SK-N-SH (cell line): ENCODE measurements at regions not wholly inside any gene's neighbourhood (a gene's known extent, or its start where the extent isn't known, plus 50 kb on each side); places are given as distances from the start of the nearest gene placed in this dataset.
A peak's percentile ranks its signal among the peaks of the same experiment; 100 is the strongest.

Source experiments
- CTCF ChIA-PET: fragments of 300-600, 350-600 bp; formaldehyde crosslinking; extraction: SDS; loops from one replicate; lab custom pipeline; 2021; lab: Yijun Ruan, JAX
- POLR2A ChIA-PET: fragments of 350-600 bp; sonication (Branson Sonifier 250); formaldehyde crosslinking; extraction: SDS; loops from one replicate; lab custom pipeline; 2020; ENCODE audit warnings: antibody characterized with exemption, inconsistent platforms; lab: Yijun Ruan, JAX
- DNase-seq: peaks from one replicate; pipeline ENCODE4 v3.0.0; 2012
- H2AFZ ChIP-seq: fragments of 200-600 bp; sonication (generic); 2 replicates; pipeline ENCODE4 v1.8.1; 2016; ENCODE audit warnings: antibody characterized with exemption, mild to moderate bottlenecking, low read depth
- H3F3A ChIP-seq: fragments of 200-600 bp; sonication (generic); replicated peaks from 2 replicates; pipeline ENCODE3; 2016; ENCODE audit warnings: antibody characterized with exemption, mild to moderate bottlenecking; ENCODE audit not compliant: insufficient read depth
- H3K27ac ChIP-seq, 2 experiments: fragments of 200-500 bp in 1 of 2; fragments of 200-600 bp in 1 of 2; sonication (Bioruptor generic) in 1 of 2; sonication (generic), shearing (Covaris generic) in 1 of 2; 2 replicates each; pipeline versions ENCODE4 v1.5.1 to v1.6.1; 2014 to 2016; ENCODE audit warnings: low read depth in 2 of 2, inconsistent platforms in 1 of 2, low read length in 1 of 2, mild to moderate bottlenecking in 1 of 2, mixed read lengths in 1 of 2
- H3K27me3 ChIP-seq: fragments of 200-600 bp; sonication (generic), shearing (Covaris generic); 2 replicates; pipeline ENCODE4 v1.6.1; 2016; ENCODE audit warnings: mixed run types; ENCODE audit not compliant: insufficient read depth
- H3K36me3 ChIP-seq, 2 experiments: fragments of 200-500 bp in 1 of 2; fragments of 200-600 bp in 1 of 2; sonication (Bioruptor generic) in 1 of 2; sonication (generic) in 1 of 2; replicated peaks in 1 of 2; 2 replicates each; pipeline versions ENCODE3 to v1.5.1; 2014 to 2016; ENCODE audit warnings: low read length in 1 of 2, mild to moderate bottlenecking in 1 of 2; ENCODE audit not compliant: insufficient read depth in 2 of 2, control insufficient read depth in 1 of 2
- H3K4me1 ChIP-seq, 2 experiments: fragments of 200-500 bp in 1 of 2; fragments of 200-600 bp in 1 of 2; sonication (Bioruptor generic) in 1 of 2; sonication (generic), shearing (Covaris generic) in 1 of 2; 2 replicates each; pipeline versions ENCODE4 v1.5.1 to v1.6.1; 2014 to 2016; ENCODE audit warnings: low read depth in 1 of 2, low read length in 1 of 2, mixed run types in 1 of 2; ENCODE audit not compliant: insufficient read depth in 2 of 2, control insufficient read depth in 1 of 2
- H3K4me2 ChIP-seq: fragments of 200-600 bp; sonication (generic), shearing (Covaris generic); 2 replicates; pipeline ENCODE4 v1.6.1; 2017; ENCODE audit warnings: mixed run types
- H3K4me3 ChIP-seq, 2 experiments: fragments of 200-500 bp in 1 of 2; fragments of 200-600 bp in 1 of 2; sonication (Bioruptor generic) in 1 of 2; sonication (generic), shearing (Covaris generic) in 1 of 2; 2 replicates each; pipeline versions ENCODE4 v1.5.1 to v1.8.1; 2014 to 2016; ENCODE audit warnings: low read depth in 2 of 2, inconsistent platforms in 1 of 2, low read length in 1 of 2, mild to moderate bottlenecking in 1 of 2, mixed read lengths in 1 of 2, moderate library complexity in 1 of 2
- H3K79me2 ChIP-seq: fragments of 200-600 bp; sonication (generic); 2 replicates; pipeline ENCODE4 v1.8.1; 2017; ENCODE audit warnings: mild to moderate bottlenecking; ENCODE audit not compliant: insufficient read depth
- H3K9ac ChIP-seq: fragments of 200-600 bp; sonication (generic); 2 replicates; pipeline ENCODE4 v1.6.1; 2017; ENCODE audit warnings: mixed run types
- H3K9me2 ChIP-seq: fragments of 200-600 bp; sonication (generic); 2 replicates; pipeline ENCODE4 v1.6.1; 2017; ENCODE audit warnings: mixed run types
- H3K9me3 ChIP-seq: fragments of 200-600 bp; sonication (generic); 2 replicates; pipeline ENCODE4 v1.6.1; 2017; ENCODE audit warnings: mixed run types, mild to moderate bottlenecking, moderate library complexity
- H4K20me1 ChIP-seq: fragments of 200-600 bp; sonication (generic); 2 replicates; pipeline ENCODE4 v1.6.1; 2017; ENCODE audit warnings: mild to moderate bottlenecking, mixed run types; ENCODE audit not compliant: insufficient read depth
- CTCF ChIP-seq: fragments of 200-600 bp; sonication (generic); IDR thresholded peaks from 2 replicates; pipeline ENCODE4 v1.6.1; 2017; ENCODE audit warnings: antibody characterized with exemption, mild to moderate bottlenecking, moderate library complexity
- ELF1 ChIP-seq: IDR thresholded peaks from 2 replicates; pipeline ENCODE4 v1.4.0; 2012
- EP300 ChIP-seq, 2 experiments: IDR thresholded peaks; 2 replicates each; pipeline versions ENCODE4 v1.4.0 to v1.6.1; 2012; ENCODE audit warnings: borderline replicate concordance in 1 of 2, low read depth in 1 of 2, low read length in 1 of 2
- FOXJ3 ChIP-seq: sonication (generic); formaldehyde crosslinking; IDR thresholded peaks from 2 replicates; pipeline ENCODE4 v1.5.1; 2020; ENCODE audit warnings: mild to moderate bottlenecking, missing genetic modification reagents
- GABPA ChIP-seq: IDR thresholded peaks from 2 replicates; pipeline ENCODE4 v1.4.0; 2012; ENCODE audit warnings: low read depth, mild to moderate bottlenecking
- GATA2 ChIP-seq: sonication (generic); formaldehyde crosslinking; IDR thresholded peaks from 2 replicates; pipeline ENCODE4 v1.5.0; 2020; ENCODE audit warnings: mild to moderate bottlenecking, missing genetic modification reagents
- JUND ChIP-seq: IDR thresholded peaks from 2 replicates; pipeline ENCODE4 v1.4.0; 2012
- PBX3 ChIP-seq: IDR thresholded peaks from 2 replicates; pipeline ENCODE4; 2012
- RAD21 ChIP-seq: IDR thresholded peaks from 2 replicates; pipeline ENCODE4 v1.6.1; 2012; ENCODE audit warnings: mild to moderate bottlenecking, low read length
- RXRA ChIP-seq: IDR thresholded peaks from 2 replicates; pipeline ENCODE4 v1.4.0; 2012; ENCODE audit warnings: low read depth, mild to moderate bottlenecking, borderline replicate concordance
- SMC3 ChIP-seq: IDR thresholded peaks from 2 replicates; pipeline ENCODE4 v1.6.1; 2012; ENCODE audit warnings: low read depth, low read length, improper control_type of control experiment
- TAF1 ChIP-seq: IDR thresholded peaks from 2 replicates; pipeline ENCODE4 v1.6.1; 2012; ENCODE audit warnings: low read depth, mild to moderate bottlenecking, low read length, moderate library complexity, borderline replicate concordance
- YY1 ChIP-seq: IDR thresholded peaks from 2 replicates; pipeline ENCODE4 v1.4.0; 2012; ENCODE audit warnings: low read depth, mild to moderate bottlenecking
- ZBTB33 ChIP-seq: IDR thresholded peaks from 2 replicates; pipeline ENCODE4 v1.4.0; 2012; ENCODE audit warnings: low read depth, borderline replicate concordance
- WGBS: methylation state at CpG from one replicate; pipeline ENCODE4 v1.1.6; 2017; ENCODE audit warnings: low lambda C conversion rate; 5-methylcytosine and 5-hydroxymethylcytosine counted together

GRCh38 chr12:107446476-107446875, 239.1 kb upstream of the PWP1 start (continued):
- no peak for TF ChIP-seq PBX3
- TF ChIP-seq SMC3 = no peak

- Histone ChIP-seq H3F3A (no peaks in the 10 kb centered on the region), H3K27me3 (no peaks in the 10 kb centered on the region), H3K4me2 (no peak overlapping the region), H2AFZ (no peak overlapping the region), H3K27ac (no peak overlapping the region), H4K20me1 (no peaks in the 10 kb centered on the region), H3K4me3 (no peak overlapping the region), H3K4me1 (no peaks in the 10 kb centered on the region; a peak in 1 of 4 replicates), H3K9ac (no peak overlapping the region), H3K36me3 (no peaks in the 10 kb centered on the region), H3K9me2 (no peaks in the 10 kb centered on the region), H3K9me3 (no peaks in the 10 kb centered on the region), H3K79me2 (no peaks in the 10 kb centered on the region)
- CTCF ChIA-PET = interaction anchor here (1.2 to 3.1 kb wide), 7 partner anchors 13 to 316 kb away, joined by 3 to 10 read pairs (median 4); no protein-coding TSS in a partner anchor
- POLR2A ChIA-PET = no interaction called here
- DNase-seq = no peak
- WGBS = 86% methylated on average over 4 of the region's 5 CpGs
- TF ChIP-seq GATA2 (CRISPR knock-in tag) (no peak), PBX3 (no peak), GABPA (no peak), RXRA (no peak), YY1 (no peak), ZBTB33 (no peak), ELF1 (no peak), JUND (no peak), EP300 (IDR thresholded peaks at IDR 0.05; ENCODE audit: borderline replicate concordance in 1 of 2, low read depth in 1 of 2, low read length in 1 of 2) (no peak), TAF1 (no peak), FOXJ3 (CRISPR knock-in tag) (no peak)
Observed at GRCh38 chr12:107447336-107447735, 238.3 kb upstream of the PWP1 start.

- 93% methylated on average over 1 of the region's 1 CpG for WGBS
- H2AFZ ChIP-seq = no peak overlapping the region
- no peaks in the 10 kb centered on the region for H3K9me2 ChIP-seq
- no peaks in the 10 kb centered on the region for H3K36me3 ChIP-seq
- no peak overlapping the region for H3K9ac ChIP-seq
- H3K27me3 ChIP-seq = no peaks in the 10 kb centered on the region
- no peak overlapping the region for H3K4me3 ChIP-seq
- no peaks in the 10 kb centered on the region for H3F3A ChIP-seq
- H4K20me1 ChIP-seq = no peaks in the 10 kb centered on the region
- peak; percentile 40 for DNase-seq
- no peak overlapping the region for H3K27ac ChIP-seq
- ChIA-PET CTCF (interaction anchor here (0.8 to 3.1 kb wide), 13 partner anchors 9 to 316 kb away, joined by 3 to 10 read pairs (median 4); no protein-coding TSS in a partner anchor), POLR2A (no interaction called here)
- no peak overlapping the region for H3K4me2 ChIP-seq
- no peaks in the 10 kb centered on the region for H3K9me3 ChIP-seq
- no peaks in the 10 kb centered on the region for H3K4me1 ChIP-seq
- TF ChIP-seq SMC3 (peak; percentile 40; the same call in 1 of the 2 replicates), RAD21 (peak; percentile 55), CTCF (peak; percentile 55), PBX3 (no peak)
- H3K79me2 ChIP-seq = no peaks in the 10 kb centered on the region
Observed at GRCh38 chr12:107448198-107448597, 237.4 kb upstream of the PWP1 start.
